ENCODE measurements at regions not wholly inside any gene's neighbourhood (a gene's known extent, or its start where the extent isn't known, plus 50 kb on each side); places are given as distances from the start of the nearest gene placed in this dataset.
A peak's percentile ranks its signal among the peaks of the same experiment; 100 is the strongest.

GRCh38 chr14:36430169-36430568, 89.9 kb downstream of the NKX2-1 start:
- no peak overlapping the region for H3K27ac ChIP-seq
- TF ChIP-seq, protein P1, sequence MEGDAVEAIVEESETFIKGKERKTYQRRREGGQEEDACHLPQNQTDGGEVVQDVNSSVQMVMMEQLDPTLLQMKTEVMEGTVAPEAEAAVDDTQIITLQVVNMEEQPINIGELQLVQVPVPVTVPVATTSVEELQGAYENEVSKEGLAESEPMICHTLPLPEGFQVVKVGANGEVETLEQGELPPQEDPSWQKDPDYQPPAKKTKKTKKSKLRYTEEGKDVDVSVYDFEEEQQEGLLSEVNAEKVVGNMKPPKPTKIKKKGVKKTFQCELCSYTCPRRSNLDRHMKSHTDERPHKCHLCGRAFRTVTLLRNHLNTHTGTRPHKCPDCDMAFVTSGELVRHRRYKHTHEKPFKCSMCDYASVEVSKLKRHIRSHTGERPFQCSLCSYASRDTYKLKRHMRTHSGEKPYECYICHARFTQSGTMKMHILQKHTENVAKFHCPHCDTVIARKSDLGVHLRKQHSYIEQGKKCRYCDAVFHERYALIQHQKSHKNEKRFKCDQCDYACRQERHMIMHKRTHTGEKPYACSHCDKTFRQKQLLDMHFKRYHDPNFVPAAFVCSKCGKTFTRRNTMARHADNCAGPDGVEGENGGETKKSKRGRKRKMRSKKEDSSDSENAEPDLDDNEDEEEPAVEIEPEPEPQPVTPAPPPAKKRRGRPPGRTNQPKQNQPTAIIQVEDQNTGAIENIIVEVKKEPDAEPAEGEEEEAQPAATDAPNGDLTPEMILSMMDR (conservative IDR thresholded peaks at IDR 0.05): no peak

DNA sequence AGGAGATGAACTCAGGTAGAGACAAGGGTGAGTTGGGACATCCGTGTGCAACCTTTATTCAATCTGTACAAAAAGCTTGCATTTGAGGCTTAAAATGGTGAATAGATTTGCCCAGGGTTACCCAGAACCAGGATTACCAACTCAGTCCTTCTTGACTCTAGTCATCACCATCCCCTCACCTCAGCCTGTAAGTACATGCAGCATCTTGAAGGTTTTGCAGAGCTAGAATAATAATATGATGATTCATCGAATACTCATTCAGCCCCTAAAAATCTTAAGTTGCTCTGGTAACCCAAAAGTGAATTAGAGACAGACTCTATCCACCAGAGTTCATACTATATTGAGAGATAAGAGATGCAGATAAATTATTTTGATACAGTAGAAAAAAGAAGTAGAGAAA, 90.3 kb downstream of the NKX2-1 start:
- TF ChIP-seq, protein P1 (conservative IDR thresholded peaks at IDR 0.05): no peak
- H3K27ac ChIP-seq: no peak overlapping the region

DNA sequence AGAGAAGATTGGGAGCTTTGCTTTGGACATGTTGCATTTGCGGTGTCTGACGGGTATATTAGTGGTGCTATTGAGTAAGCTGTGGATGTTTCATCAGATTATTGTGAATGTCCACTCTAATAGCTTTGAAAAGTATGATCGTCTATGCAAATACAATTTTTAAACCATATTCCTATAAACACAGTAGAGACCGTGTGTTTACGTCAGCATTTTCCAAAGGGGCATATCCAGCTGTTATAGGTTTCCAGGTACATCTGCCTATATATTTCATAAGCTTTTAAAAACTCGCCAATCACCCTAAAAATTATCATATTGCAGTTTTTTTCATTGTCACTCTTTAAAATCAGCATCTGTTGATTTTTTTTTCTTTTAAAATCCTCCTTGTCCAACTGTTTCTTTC, 91.7 kb downstream of the NKX2-1 start:
- no peak overlapping the region for H3K27ac ChIP-seq
- TF ChIP-seq, protein P1 (conservative IDR thresholded peaks at IDR 0.05): no peak

GRCh38 chr14:36426836-36427235, 93.2 kb downstream of the NKX2-1 start:
- TF ChIP-seq, protein P1 (conservative IDR thresholded peaks at IDR 0.05): no peak
- no peak overlapping the region for H3K27ac ChIP-seq

- H3K27ac ChIP-seq: no peak overlapping the region
These were observed 93.9 kb downstream of the NKX2-1 start for GRCh38 chr14:36426113-36426512.

DNA sequence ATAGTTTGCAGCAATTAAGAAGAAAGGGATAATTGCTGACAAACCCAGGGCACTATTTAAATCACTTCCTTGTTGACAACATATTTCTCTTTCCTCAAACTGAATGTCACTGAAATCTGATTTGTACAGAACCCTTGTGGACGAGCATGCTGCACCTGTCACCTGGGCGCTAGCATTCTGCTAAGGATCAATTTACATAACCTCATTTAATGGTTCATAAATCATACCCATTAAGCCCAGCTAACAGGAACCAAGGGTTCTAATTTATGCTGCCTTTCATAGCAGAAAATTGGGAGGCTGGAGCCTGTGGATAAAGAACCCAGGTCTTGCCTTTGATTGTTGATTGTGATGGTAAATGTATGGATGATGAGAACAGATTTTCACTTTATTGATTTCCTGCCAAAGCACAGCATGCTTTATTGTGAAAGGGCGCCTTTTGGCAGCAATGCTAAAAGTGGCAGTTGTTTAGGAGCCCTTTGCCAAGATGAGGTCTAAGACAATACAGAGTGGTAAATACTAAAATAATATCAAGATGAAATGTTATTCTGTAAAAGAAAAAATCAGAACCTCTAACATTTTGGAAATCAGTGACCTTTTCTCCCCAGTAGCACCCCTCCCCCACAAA, 95.4 kb downstream of the NKX2-1 start:
- H3K27ac ChIP-seq: peak overlapping the region; percentile 59
- TF ChIP-seq, protein P1 (conservative IDR thresholded peaks at IDR 0.05): no peak

More at GRCh38 chr14:36426113-36426512, 93.9 kb downstream of the NKX2-1 start:
- TF ChIP-seq, protein P1 (conservative IDR thresholded peaks at IDR 0.05): no peak

GRCh38 chr14:36423430-36423829, 96.6 kb downstream of the NKX2-1 start:
- TF ChIP-seq, protein P1 (conservative IDR thresholded peaks at IDR 0.05): no peak
- H3K27ac ChIP-seq: peak overlapping the region; percentile 59
